Keratinocyte (primary cell): ENCODE measurements at regions not wholly inside any gene's neighbourhood (a gene's known extent, or its start where the extent isn't known, plus 50 kb on each side); places are given as distances from the start of the nearest gene placed in this dataset.

ENCODE experiments used
- EZH2 ChIP-seq: IDR thresholded peaks from one replicate; pipeline ENCODE4 v1.6.1; 2012; ENCODE audit warnings: inconsistent platforms, mild to moderate bottlenecking, low read length, moderate library complexity
- TF ChIP-seq, protein P1 (sequence below), 3 experiments: IDR thresholded peaks in 1 of 3; conservative IDR thresholded peaks in 1 of 3; optimal IDR thresholded peaks in 1 of 3; 2 replicates in 2 of 3; 3 replicates in 1 of 3; pipeline versions ENCODE3 to v1.5.1; 2011; ENCODE audit warnings: low read length in 3 of 3, mild to moderate bottlenecking in 3 of 3, moderate library complexity in 2 of 3, control low read depth in 1 of 3, inconsistent platforms in 1 of 3; ENCODE audit not compliant: insufficient read depth in 2 of 3; ENCODE audit errors: extremely low read depth in 1 of 3

DNA sequence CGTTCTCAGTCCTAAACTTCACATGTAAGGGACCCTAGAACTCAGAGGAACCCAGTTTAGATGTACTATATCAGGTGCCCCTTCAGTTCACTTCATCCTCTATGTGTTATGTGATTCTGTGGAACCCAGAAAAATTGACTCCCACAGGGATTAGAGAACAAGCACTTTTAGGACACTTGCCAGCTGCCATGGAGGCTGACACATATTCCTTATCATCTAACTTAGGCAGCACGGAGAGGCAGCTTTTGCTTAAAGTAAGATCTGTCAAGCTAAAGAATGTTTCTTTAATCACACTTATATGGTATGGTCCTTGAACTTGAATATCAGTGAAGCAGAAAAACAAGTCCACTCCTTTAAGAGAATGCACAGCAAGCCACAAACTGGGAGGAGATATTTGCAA is 701.5 kb upstream of the ID4 start:
- TF ChIP-seq, protein P1, sequence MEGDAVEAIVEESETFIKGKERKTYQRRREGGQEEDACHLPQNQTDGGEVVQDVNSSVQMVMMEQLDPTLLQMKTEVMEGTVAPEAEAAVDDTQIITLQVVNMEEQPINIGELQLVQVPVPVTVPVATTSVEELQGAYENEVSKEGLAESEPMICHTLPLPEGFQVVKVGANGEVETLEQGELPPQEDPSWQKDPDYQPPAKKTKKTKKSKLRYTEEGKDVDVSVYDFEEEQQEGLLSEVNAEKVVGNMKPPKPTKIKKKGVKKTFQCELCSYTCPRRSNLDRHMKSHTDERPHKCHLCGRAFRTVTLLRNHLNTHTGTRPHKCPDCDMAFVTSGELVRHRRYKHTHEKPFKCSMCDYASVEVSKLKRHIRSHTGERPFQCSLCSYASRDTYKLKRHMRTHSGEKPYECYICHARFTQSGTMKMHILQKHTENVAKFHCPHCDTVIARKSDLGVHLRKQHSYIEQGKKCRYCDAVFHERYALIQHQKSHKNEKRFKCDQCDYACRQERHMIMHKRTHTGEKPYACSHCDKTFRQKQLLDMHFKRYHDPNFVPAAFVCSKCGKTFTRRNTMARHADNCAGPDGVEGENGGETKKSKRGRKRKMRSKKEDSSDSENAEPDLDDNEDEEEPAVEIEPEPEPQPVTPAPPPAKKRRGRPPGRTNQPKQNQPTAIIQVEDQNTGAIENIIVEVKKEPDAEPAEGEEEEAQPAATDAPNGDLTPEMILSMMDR (optimal IDR thresholded peaks at IDR 0.05 in 1 of 3, IDR thresholded peaks at IDR 0.05 in 1 of 3, conservative IDR thresholded peaks at IDR 0.05 in 1 of 3; ENCODE audit: extremely low read depth in 1 of 3, insufficient read depth in 2 of 3, low read length in 3 of 3): no peak
- no peak for TF ChIP-seq EZH2
